H1 (cell line): ENCODE measurements at regions not wholly inside any gene's neighbourhood (a gene's known extent, or its start where the extent isn't known, plus 50 kb on each side); places are given as distances from the start of the nearest gene placed in this dataset.

Experiments used
- CTCF ChIA-PET: fragments of 300-600 bp; sonication (Branson Sonifier 250); formaldehyde crosslinking; loops from one replicate; lab custom pipeline; 2021; ENCODE audit not compliant: partially characterized antibody; lab: Charles Lee
- POLR2A ChIA-PET: fragments of 300-600 bp; sonication (Branson Sonifier 250); formaldehyde crosslinking; loops from one replicate; lab custom pipeline; 2021; ENCODE audit warnings: inconsistent platforms; ENCODE audit not compliant: partially characterized antibody; lab: Charles Lee
- DNase-seq, 2 experiments: peaks; one replicate each; pipeline versions ENCODE4 v3.0.0 to v3.0.0-alpha.2; 2010 to 2022; ENCODE audit warnings: low spot score in 2 of 2, low read depth in 1 of 2, mixed read lengths in 1 of 2
- FAIRE-seq: peaks from 2 replicates; lab custom pipeline; 2011; peaks lifted over from hg19 to GRCh38; lab: Jason Lieb, UNC
- H2AFZ ChIP-seq: 2 replicates; pipeline ENCODE4 v1.8.1; 2012; ENCODE audit warnings: low read length, inconsistent platforms
- H2AK5ac ChIP-seq: 2 replicates; pipeline ENCODE4 v1.6.1; 2013; ENCODE audit warnings: low read depth, low read length
- H2BK120ac ChIP-seq: replicated peaks from 2 replicates; pipeline ENCODE3; 2013; ENCODE audit warnings: low read depth, low read length, inconsistent platforms
- H2BK12ac ChIP-seq: 2 replicates; pipeline ENCODE4 v1.6.1; 2013; ENCODE audit warnings: low read depth, low read length
- H2BK15ac ChIP-seq: 2 replicates; pipeline ENCODE4 v1.6.1; 2013; ENCODE audit warnings: low read length
- H2BK20ac ChIP-seq: 2 replicates; pipeline ENCODE4 v1.6.1; 2013; ENCODE audit warnings: low read length
- H2BK5ac ChIP-seq: 2 replicates; pipeline ENCODE4 v1.6.1; 2013; ENCODE audit warnings: low read depth, low read length
- H3K14ac ChIP-seq: 2 replicates; pipeline ENCODE4 v1.6.1; 2013; ENCODE audit warnings: inconsistent platforms; ENCODE audit not compliant: insufficient read length
- H3K18ac ChIP-seq: 2 replicates; pipeline ENCODE4 v1.6.1; 2013; ENCODE audit warnings: low read length; ENCODE audit errors: extremely low read depth
- H3K23ac ChIP-seq: 2 replicates; pipeline ENCODE4 v1.6.1; 2013; ENCODE audit warnings: inconsistent platforms; ENCODE audit not compliant: insufficient read length
- H3K23me2 ChIP-seq: 2 replicates; pipeline ENCODE4 v1.6.1; 2013; ENCODE audit warnings: low read depth, low read length
- H3K27ac ChIP-seq: 2 replicates; pipeline ENCODE4 v1.6.1; 2011; ENCODE audit warnings: low read depth, low read length, inconsistent platforms
- H3K27me3 ChIP-seq, 4 experiments: replicated peaks in 1 of 4; 1 replicate in 1 of 4; 2 replicates in 3 of 4; pipeline versions ENCODE4 v1.6.1 to v1.8.1; 2011 to 2013; ENCODE audit warnings: low read length in 3 of 4, mild to moderate bottlenecking in 3 of 4, inconsistent platforms in 2 of 4, mixed read lengths in 2 of 4, moderate library complexity in 1 of 4; ENCODE audit not compliant: control insufficient read depth in 3 of 4, insufficient read depth in 3 of 4; ENCODE audit errors: extremely low read depth in 1 of 4
- H3K36me3 ChIP-seq, 4 experiments: 2 replicates each; pipeline versions ENCODE4 v1.6.1 to v1.8.1; 2011 to 2013; ENCODE audit warnings: mild to moderate bottlenecking in 4 of 4, low read length in 3 of 4, moderate library complexity in 2 of 4, control low read depth in 1 of 4, inconsistent platforms in 1 of 4; ENCODE audit not compliant: insufficient read depth in 4 of 4, control insufficient read depth in 2 of 4
- H3K4ac ChIP-seq: replicated peaks from 2 replicates; pipeline ENCODE3; 2013; ENCODE audit warnings: low read length, low read depth, mixed read lengths, inconsistent platforms; ENCODE audit not compliant: insufficient read length
- H3K4me1 ChIP-seq, 4 experiments: replicated peaks in 1 of 4; 1 replicate in 1 of 4; 2 replicates in 3 of 4; pipeline versions ENCODE4 v1.6.1 to v1.8.1; 2011 to 2013; ENCODE audit warnings: low read length in 3 of 4, inconsistent platforms in 2 of 4, mixed read lengths in 1 of 4; ENCODE audit not compliant: insufficient read depth in 4 of 4, control insufficient read depth in 3 of 4
- H3K4me2 ChIP-seq, 2 experiments: 2 replicates each; pipeline versions ENCODE4 v1.6.1 to v1.8.1; 2011 to 2013; ENCODE audit warnings: low read depth in 2 of 2, low read length in 2 of 2, control low read depth in 1 of 2, inconsistent platforms in 1 of 2, mild to moderate bottlenecking in 1 of 2; ENCODE audit not compliant: insufficient read depth in 1 of 2
- H3K4me3 ChIP-seq, 4 experiments: fragments of 200-600, 300-600 bp in 1 of 4; sonication (generic), shearing (Covaris generic), sonication (Bioruptor Twin) in 1 of 4; 2 replicates each; pipeline versions ENCODE4 v1.5.1 to v1.8.1; 2011 to 2016; ENCODE audit warnings: low read length in 4 of 4, low read depth in 3 of 4, control low read depth in 2 of 4, inconsistent platforms in 2 of 4, mild to moderate bottlenecking in 2 of 4, mixed read lengths in 1 of 4, moderate library complexity in 1 of 4; ENCODE audit not compliant: insufficient read depth in 2 of 4; ENCODE audit errors: extremely low read depth in 1 of 4
- H3K56ac ChIP-seq: replicated peaks from 2 replicates; pipeline ENCODE3; 2013; ENCODE audit warnings: low read depth, mild to moderate bottlenecking, mixed read lengths, low read length, inconsistent platforms; ENCODE audit not compliant: insufficient read length
- H3K79me1 ChIP-seq: 2 replicates; pipeline ENCODE4 v1.6.1; 2013; ENCODE audit warnings: low read depth, low read length, control low read depth
- H3K79me2 ChIP-seq, 2 experiments: 2 replicates each; pipeline versions ENCODE4 v1.6.1 to v1.8.1; 2012 to 2013; ENCODE audit warnings: low read length in 2 of 2, mild to moderate bottlenecking in 2 of 2, inconsistent platforms in 1 of 2; ENCODE audit not compliant: insufficient read depth in 2 of 2, control insufficient read depth in 1 of 2
- H3K9ac ChIP-seq, 4 experiments: replicated peaks in 1 of 4; 1 replicate in 1 of 4; 2 replicates in 3 of 4; pipeline versions ENCODE4 v1.6.1 to v1.8.1; 2011 to 2013; ENCODE audit warnings: low read depth in 3 of 4, low read length in 3 of 4, control low read depth in 2 of 4, mild to moderate bottlenecking in 2 of 4, moderate library complexity in 2 of 4, inconsistent platforms in 1 of 4; ENCODE audit errors: extremely low read depth in 1 of 4
- H3K9me3 ChIP-seq, 2 experiments: 2 replicates each; pipeline versions ENCODE4 v1.6.1 to v1.8.1; 2012 to 2013; ENCODE audit warnings: mild to moderate bottlenecking in 2 of 2, moderate library complexity in 2 of 2, control low read depth in 1 of 2, inconsistent platforms in 1 of 2, low read depth in 1 of 2, low read length in 1 of 2, mixed read lengths in 1 of 2; ENCODE audit not compliant: insufficient read depth in 2 of 2
- H4K20me1 ChIP-seq, 2 experiments: replicated peaks in 1 of 2; 2 replicates each; pipeline versions ENCODE3 to v1.8.1; 2011 to 2013; ENCODE audit warnings: inconsistent platforms in 2 of 2, low read length in 2 of 2, mild to moderate bottlenecking in 1 of 2; ENCODE audit not compliant: insufficient read depth in 2 of 2, control insufficient read depth in 1 of 2
- H4K5ac ChIP-seq: 2 replicates; pipeline ENCODE4 v1.6.1; 2013; ENCODE audit warnings: low read length, low read depth, mixed read lengths, inconsistent platforms; ENCODE audit not compliant: insufficient read length
- H4K8ac ChIP-seq: 2 replicates; pipeline ENCODE4 v1.8.0; 2013; ENCODE audit warnings: mild to moderate bottlenecking, moderate library complexity, low read length, inconsistent platforms; ENCODE audit not compliant: insufficient read depth; ENCODE audit errors: extremely low read depth
- H4K91ac ChIP-seq: replicated peaks from 2 replicates; pipeline ENCODE3; 2013; ENCODE audit warnings: low read length, mixed read lengths, inconsistent platforms; ENCODE audit not compliant: insufficient read length
- CEBPB ChIP-seq: IDR thresholded peaks from 2 replicates; pipeline ENCODE4 v1.6.1; 2012; ENCODE audit warnings: low read depth, low read length
- GTF2F1 ChIP-seq: IDR thresholded peaks from 2 replicates; pipeline ENCODE4 v1.6.1; 2012; ENCODE audit warnings: low read depth, low read length, improper control_type of control experiment, borderline replicate concordance
- KDM4A ChIP-seq: IDR thresholded peaks from one replicate; pipeline ENCODE4 v1.7.1; 2012; ENCODE audit warnings: low read depth, mild to moderate bottlenecking, moderate library complexity, low read length, inconsistent platforms; ENCODE audit not compliant: severe bottlenecking
- NANOG ChIP-seq: IDR thresholded peaks from 2 replicates; pipeline ENCODE4 v1.6.1; 2011; ENCODE audit warnings: low read length, low read depth, mild to moderate bottlenecking, inconsistent platforms; ENCODE audit not compliant: insufficient read depth, poor library complexity, severe bottlenecking
- POLR2AphosphoS5 ChIP-seq: IDR thresholded peaks from 2 replicates; pipeline ENCODE4 v1.6.1; 2011; ENCODE audit warnings: low read depth, low read length
- SIRT6 ChIP-seq: IDR thresholded peaks from one replicate; pipeline ENCODE4 v1.7.1; 2012; ENCODE audit warnings: low read length, inconsistent platforms
- SP2 ChIP-seq: IDR thresholded peaks from 2 replicates; pipeline ENCODE4 v1.6.1; 2012; ENCODE audit warnings: mild to moderate bottlenecking, low read length, inconsistent platforms
- TAF1 ChIP-seq: IDR thresholded peaks from 2 replicates; pipeline ENCODE4 v1.6.1; 2011; ENCODE audit warnings: mild to moderate bottlenecking, low read depth, low read length
- TBP ChIP-seq: IDR thresholded peaks from 2 replicates; pipeline ENCODE4 v1.6.1; 2011; ENCODE audit warnings: low read depth, low read length, improper control_type of control experiment
- TCF12 ChIP-seq: IDR thresholded peaks from 2 replicates; pipeline ENCODE4 v1.6.1; 2011; ENCODE audit warnings: low read depth, mild to moderate bottlenecking, low read length
- TEAD4 ChIP-seq: IDR thresholded peaks from 2 replicates; pipeline ENCODE4 v1.6.1; 2012; ENCODE audit warnings: low read depth, low read length, inconsistent platforms, mixed read lengths
- WGBS, 2 experiments: shearing (Covaris generic) in 1 of 2; methylation state at CpG; one replicate each; pipeline versions ENCODE4 v1.1.6 to v1.1.7; 2013 to 2015; ENCODE audit warnings: low lambda C conversion rate in 2 of 2, mixed read lengths in 2 of 2, inconsistent platforms in 1 of 2, low coverage in 1 of 2, missing lambda C conversion rate in 1 of 2; ENCODE audit not compliant: insufficient replicate concordance in 2 of 2, insufficient coverage in 1 of 2, insufficient read length in 1 of 2; ENCODE audit errors: extremely low coverage in 1 of 2, missing lambda C conversion rate in 1 of 2; 5-methylcytosine and 5-hydroxymethylcytosine counted together
- TF ChIP-seq, protein P1 (sequence below): IDR thresholded peaks from 2 replicates; pipeline ENCODE4 v1.6.1; 2012; ENCODE audit warnings: low read length, inconsistent platforms

DNA sequence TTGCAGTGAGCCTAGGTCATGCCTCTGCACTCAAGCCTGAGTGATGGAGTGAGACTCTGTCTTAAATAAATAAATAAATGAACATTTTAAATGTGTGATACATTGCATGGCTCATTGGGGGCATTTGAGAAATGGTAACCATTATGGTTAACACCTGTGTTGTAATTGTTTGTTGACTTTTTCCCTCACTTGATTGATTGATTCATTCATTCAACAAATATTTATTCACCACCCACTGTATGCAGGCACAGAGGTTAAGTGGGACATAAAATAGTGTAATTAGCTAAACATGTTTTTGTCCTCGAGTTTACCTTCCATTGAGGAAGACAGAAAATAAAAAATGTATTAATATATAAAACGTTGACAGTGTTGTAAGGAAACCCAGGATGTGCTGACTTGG, 127.1 kb upstream of the ANKRD28 start:
- no peak overlapping the region for H4K5ac ChIP-seq
- TF ChIP-seq TCF12 (no peak), NANOG (no peak), POLR2AphosphoS5 (no peak), TAF1 (no peak), TBP (no peak), KDM4A (no peak), SIRT6 (no peak), TEAD4 (no peak), CEBPB (no peak), GTF2F1 (no peak), SP2 (no peak)
- TF ChIP-seq, protein P1, sequence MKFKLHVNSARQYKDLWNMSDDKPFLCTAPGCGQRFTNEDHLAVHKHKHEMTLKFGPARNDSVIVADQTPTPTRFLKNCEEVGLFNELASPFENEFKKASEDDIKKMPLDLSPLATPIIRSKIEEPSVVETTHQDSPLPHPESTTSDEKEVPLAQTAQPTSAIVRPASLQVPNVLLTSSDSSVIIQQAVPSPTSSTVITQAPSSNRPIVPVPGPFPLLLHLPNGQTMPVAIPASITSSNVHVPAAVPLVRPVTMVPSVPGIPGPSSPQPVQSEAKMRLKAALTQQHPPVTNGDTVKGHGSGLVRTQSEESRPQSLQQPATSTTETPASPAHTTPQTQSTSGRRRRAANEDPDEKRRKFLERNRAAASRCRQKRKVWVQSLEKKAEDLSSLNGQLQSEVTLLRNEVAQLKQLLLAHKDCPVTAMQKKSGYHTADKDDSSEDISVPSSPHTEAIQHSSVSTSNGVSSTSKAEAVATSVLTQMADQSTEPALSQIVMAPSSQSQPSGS: no peak
- FAIRE-seq: no peak
- no peak overlapping the region for H3K18ac ChIP-seq
- no peaks in the 10 kb centered on the region for H3K23me2 ChIP-seq
- no peak overlapping the region for H2BK20ac ChIP-seq
- ChIA-PET POLR2A (no interaction called here), CTCF (interaction anchor here (0.9 kb wide), 1 partner anchor 9 kb away, joined by 3 read pairs; no protein-coding TSS in a partner anchor)
- no peak overlapping the region for H2BK120ac ChIP-seq
- H4K20me1 ChIP-seq: no peaks in the 10 kb centered on the region
- no peak overlapping the region for H3K14ac ChIP-seq
- H3K9ac ChIP-seq: no peak overlapping the region
- H3K4me3 ChIP-seq: no peak overlapping the region
- H3K56ac ChIP-seq: no peak overlapping the region
- H4K8ac ChIP-seq: no peak overlapping the region
- no peaks in the 10 kb centered on the region for H3K79me1 ChIP-seq
- H3K36me3 ChIP-seq: no peaks in the 10 kb centered on the region
- H2BK12ac ChIP-seq: no peak overlapping the region
- no peak overlapping the region for H3K4me2 ChIP-seq
- H3K4me1 ChIP-seq: peaks cover 0 to 3% (median 0%) of the 10 kb centered on the region in 4 experiments; a peak in 1 of 7 replicates
- DNase-seq: no peak
- H3K27ac ChIP-seq: no peak overlapping the region
- no peak overlapping the region for H4K91ac ChIP-seq
- H2BK5ac ChIP-seq: no peak overlapping the region
- H3K9me3 ChIP-seq: no peaks in the 10 kb centered on the region
- no peak overlapping the region for H2AFZ ChIP-seq
- no peaks in the 10 kb centered on the region for H3K27me3 ChIP-seq
- no peak overlapping the region for H2BK15ac ChIP-seq
- no peak overlapping the region for H2AK5ac ChIP-seq
- H3K23ac ChIP-seq: no peak overlapping the region
- no peak overlapping the region for H3K4ac ChIP-seq
- no peaks in the 10 kb centered on the region for H3K79me2 ChIP-seq
- WGBS, 2 experiments: 86% methylated on average over 2 of the region's 2 CpGs; no CpG with 5 or more reads in 1 of the 2 experiments
